Upper lobe of right lung (tissue), 1 donor: ENCODE measurements at regions not wholly inside any gene's neighbourhood (a gene's known extent, or its start where the extent isn't known, plus 50 kb on each side); places are given as distances from the start of the nearest gene placed in this dataset.
"Not testable (repeated sequence)": the region's sequence is repeated elsewhere in the genome, so short reads cannot be mapped to it uniquely, and the experiment has no call there.

Source experiments
- ATAC-seq: fragments of 200-7000 bp; cut with Tn5 transposase; one replicate; pipeline ENCODE4 v1.9.1; 2020; ENCODE audit warnings: mild to moderate bottlenecking, moderate library complexity
- DNase-seq: peaks from one replicate; pipeline ENCODE4 v3.0.0-alpha.2; 2020
- H3K27ac ChIP-seq: fragments of 200-600 bp; one replicate; pipeline ENCODE4 v1.8.0; 2022
- H3K27me3 ChIP-seq: fragments of 200-600 bp; one replicate; pipeline ENCODE4 v1.8.0; 2022; ENCODE audit warnings: mild to moderate bottlenecking
- H3K36me3 ChIP-seq: fragments of 200-600 bp; one replicate; pipeline ENCODE4 v1.8.0; 2022
- H3K4me1 ChIP-seq: fragments of 200-600 bp; one replicate; pipeline ENCODE4 v1.8.0; 2022
- H3K4me3 ChIP-seq: fragments of 200-600 bp; one replicate; pipeline ENCODE4 v1.8.0; 2022; ENCODE audit warnings: mild to moderate bottlenecking
- H3K9me3 ChIP-seq: fragments of 200-600 bp; one replicate; pipeline ENCODE4 v1.8.0; 2022
- intact Hi-C: fragments of 100-400 bp; cut with DNase I; formaldehyde crosslinking; loops from one replicate; pipeline ENCODE4 v1.11.0; 2022
- TF ChIP-seq, protein P1 (sequence below): fragments of 200-600 bp; IDR thresholded peaks from one replicate; pipeline ENCODE4 v1.8.0; 2022; ENCODE audit warnings: antibody characterized with exemption
- donor health status: DM: no; HTN: yes; CAD: no; lungs with severe emphysema.

DNA sequence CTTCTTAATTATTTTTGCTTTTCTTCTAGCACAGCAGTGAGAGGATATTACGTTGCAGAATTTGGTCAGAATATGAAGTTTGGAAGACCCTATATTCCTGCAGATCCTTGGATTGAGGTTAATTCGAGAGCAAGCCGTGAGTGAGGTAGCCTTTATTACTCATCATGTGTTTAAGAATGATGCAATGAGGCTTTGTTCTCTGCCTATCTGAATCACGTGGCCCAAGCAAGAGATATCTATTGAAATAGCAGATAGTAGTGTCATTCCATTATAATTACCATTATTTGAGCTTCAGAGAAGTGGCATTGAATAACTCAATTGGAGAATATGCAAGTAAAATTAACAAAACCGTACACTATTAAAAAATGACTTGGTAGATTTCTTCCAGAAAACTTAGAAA lies 641.1 kb downstream of the TMEM182 start:
- H3K27me3 ChIP-seq, result no peaks in the 10 kb centered on the region
- H3K4me3 ChIP-seq, result no peak overlapping the region
- H3K4me1 ChIP-seq, result no peaks in the 10 kb centered on the region
- intact Hi-C loops, result no loop called here
- H3K36me3 ChIP-seq, result no peaks in the 10 kb centered on the region
- DNase-seq (no peak), ATAC-seq (no peak)
- no peaks in the 10 kb centered on the region for H3K9me3 ChIP-seq
- TF ChIP-seq, protein P1, sequence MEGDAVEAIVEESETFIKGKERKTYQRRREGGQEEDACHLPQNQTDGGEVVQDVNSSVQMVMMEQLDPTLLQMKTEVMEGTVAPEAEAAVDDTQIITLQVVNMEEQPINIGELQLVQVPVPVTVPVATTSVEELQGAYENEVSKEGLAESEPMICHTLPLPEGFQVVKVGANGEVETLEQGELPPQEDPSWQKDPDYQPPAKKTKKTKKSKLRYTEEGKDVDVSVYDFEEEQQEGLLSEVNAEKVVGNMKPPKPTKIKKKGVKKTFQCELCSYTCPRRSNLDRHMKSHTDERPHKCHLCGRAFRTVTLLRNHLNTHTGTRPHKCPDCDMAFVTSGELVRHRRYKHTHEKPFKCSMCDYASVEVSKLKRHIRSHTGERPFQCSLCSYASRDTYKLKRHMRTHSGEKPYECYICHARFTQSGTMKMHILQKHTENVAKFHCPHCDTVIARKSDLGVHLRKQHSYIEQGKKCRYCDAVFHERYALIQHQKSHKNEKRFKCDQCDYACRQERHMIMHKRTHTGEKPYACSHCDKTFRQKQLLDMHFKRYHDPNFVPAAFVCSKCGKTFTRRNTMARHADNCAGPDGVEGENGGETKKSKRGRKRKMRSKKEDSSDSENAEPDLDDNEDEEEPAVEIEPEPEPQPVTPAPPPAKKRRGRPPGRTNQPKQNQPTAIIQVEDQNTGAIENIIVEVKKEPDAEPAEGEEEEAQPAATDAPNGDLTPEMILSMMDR, result no peak
- H3K27ac ChIP-seq, result no peak overlapping the region

DNA sequence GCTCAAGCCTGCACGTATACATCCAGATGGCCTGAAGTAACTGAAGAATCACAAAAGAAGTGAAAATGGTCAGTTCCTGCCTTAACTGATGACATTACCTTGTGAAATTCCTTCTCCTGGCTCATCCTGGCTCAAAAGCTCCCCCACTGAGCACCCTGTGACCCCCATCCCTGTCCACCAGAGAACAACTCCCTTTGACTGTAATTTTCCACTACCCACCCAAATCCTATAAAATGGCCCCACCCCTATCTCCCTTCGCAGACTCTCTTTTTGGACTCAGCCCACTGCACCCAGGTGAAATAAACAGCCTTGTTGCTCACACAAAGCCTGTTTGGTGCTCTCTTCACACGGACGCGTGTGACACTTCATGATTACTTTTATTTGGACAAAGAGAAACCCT lies 641.6 kb downstream of the TMEM182 start:
- H3K9me3 ChIP-seq, ATAC-seq, DNase-seq, intact Hi-C loops, H3K4me3 ChIP-seq, H3K27ac ChIP-seq, H3K4me1 ChIP-seq, H3K27me3 ChIP-seq, H3K36me3 ChIP-seq: not testable (repeated sequence)

DNA sequence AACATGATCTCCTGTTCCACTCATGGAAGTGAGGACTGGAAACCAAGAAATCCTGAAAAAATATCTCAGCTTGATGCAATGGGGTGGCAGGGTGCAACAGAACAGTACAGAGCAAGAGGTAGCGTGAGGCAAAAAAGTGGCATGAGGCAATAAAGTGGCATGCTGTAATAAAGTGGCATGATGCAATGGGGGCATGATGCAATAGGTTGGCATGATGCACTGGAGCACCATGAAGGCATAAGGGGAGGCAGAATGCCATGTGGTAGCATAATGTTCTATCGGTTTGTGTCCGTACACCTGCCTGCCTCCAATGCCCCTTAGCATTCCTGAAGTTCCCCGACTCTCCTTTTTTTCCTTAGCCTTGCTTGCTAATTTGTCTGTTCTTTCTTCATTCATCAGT lies 648.4 kb downstream of the TMEM182 start:
- intact Hi-C loops, result no loop called here
- TF ChIP-seq, protein P1, result no peak
- no peak for ATAC-seq

DNA sequence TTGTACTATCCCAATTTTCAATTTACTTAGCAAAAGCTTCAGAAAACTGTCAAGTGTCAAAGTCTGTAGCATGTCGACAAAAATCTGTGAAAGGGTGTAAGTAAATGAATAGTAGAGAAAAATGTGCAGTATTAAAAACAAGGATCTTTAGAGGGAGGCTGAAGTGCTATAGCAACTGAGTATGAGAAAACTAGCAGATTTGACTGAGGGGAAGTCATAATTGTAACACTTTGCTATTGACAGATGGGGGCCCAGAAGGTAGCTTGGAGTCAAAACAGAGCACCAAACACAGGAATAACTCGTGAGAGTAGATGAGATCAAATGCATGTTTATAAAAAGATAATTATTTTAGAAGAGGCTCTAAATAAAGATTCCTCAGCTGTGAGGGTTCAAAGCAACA lies 657.7 kb downstream of the TMEM182 start:
- no peaks in the 10 kb centered on the region for H3K9me3 ChIP-seq
- no peak for DNase-seq
- no peak for ATAC-seq

More for the DNA sequence above, 648.4 kb downstream of the TMEM182 start:
- Histone ChIP-seq H3K27me3 (no peaks in the 10 kb centered on the region), H3K36me3 (no peaks in the 10 kb centered on the region), H3K4me1 (no peaks in the 10 kb centered on the region), H3K27ac (no peak overlapping the region), H3K9me3 (no peaks in the 10 kb centered on the region), H3K4me3 (no peak overlapping the region)
- no peak for DNase-seq

DNA sequence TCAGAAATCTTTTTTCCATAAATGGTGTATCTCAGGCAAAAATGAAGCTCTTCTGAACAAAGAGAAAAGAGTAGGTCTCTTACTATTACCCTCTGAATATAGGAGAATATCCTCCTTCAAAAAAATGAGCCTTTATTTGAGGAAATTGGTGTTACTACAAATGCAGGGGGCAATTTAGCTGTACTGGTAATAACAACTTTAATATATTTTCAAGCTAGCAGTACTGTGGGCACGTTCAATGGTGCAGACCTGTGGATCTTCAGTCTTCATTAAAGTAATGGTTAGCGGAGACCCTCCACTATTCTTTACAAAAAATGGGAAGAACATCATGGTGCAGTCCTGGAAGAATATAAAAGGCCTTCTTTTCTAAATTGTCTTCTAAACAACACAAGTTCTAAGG lies 661.3 kb downstream of the TMEM182 start:
- TF ChIP-seq, protein P1, result no peak
- no peak overlapping the region for H3K27ac ChIP-seq

More for the DNA sequence above, 657.7 kb downstream of the TMEM182 start:
- no peaks in the 10 kb centered on the region for H3K4me1 ChIP-seq
- no peak overlapping the region for H3K27ac ChIP-seq
- H3K4me3 ChIP-seq, result no peak overlapping the region
- H3K27me3 ChIP-seq, result no peaks in the 10 kb centered on the region
- TF ChIP-seq, protein P1, result no peak
- H3K36me3 ChIP-seq, result no peaks in the 10 kb centered on the region
- intact Hi-C loops, result no loop called here

DNA sequence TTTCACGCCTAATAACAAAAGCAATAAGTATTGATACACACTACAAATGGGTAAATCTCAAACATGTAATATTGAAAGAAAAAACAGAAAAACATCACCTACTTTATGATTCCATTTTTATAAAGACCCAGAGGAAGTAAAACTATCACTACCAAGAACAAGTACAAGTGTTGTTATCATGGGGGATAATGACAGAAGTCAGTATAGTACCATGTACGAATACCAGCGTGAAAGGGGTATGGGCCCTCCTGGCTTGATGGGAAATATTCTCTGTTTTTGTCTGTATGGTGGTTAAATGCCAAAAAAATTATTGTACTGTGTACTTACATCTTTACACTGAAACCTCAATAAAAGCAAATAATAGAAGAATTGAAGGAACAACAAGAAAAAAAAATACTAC lies 665.7 kb downstream of the TMEM182 start:
- no peak for DNase-seq
- ATAC-seq, result no peak

More for the DNA sequence above, 661.3 kb downstream of the TMEM182 start:
- H3K4me1 ChIP-seq, result no peaks in the 10 kb centered on the region
- H3K36me3 ChIP-seq, result no peaks in the 10 kb centered on the region
- ATAC-seq, result no peak
- H3K27me3 ChIP-seq, result no peaks in the 10 kb centered on the region
- intact Hi-C loops, result no loop called here
- no peaks in the 10 kb centered on the region for H3K9me3 ChIP-seq
- DNase-seq, result no peak
- no peak overlapping the region for H3K4me3 ChIP-seq

More for the DNA sequence above, 665.7 kb downstream of the TMEM182 start:
- Histone ChIP-seq H3K9me3 (no peaks in the 10 kb centered on the region), H3K27me3 (no peaks in the 10 kb centered on the region), H3K4me1 (no peaks in the 10 kb centered on the region), H3K27ac (no peak overlapping the region), H3K4me3 (no peak overlapping the region), H3K36me3 (no peaks in the 10 kb centered on the region)
- TF ChIP-seq, protein P1, result no peak
- intact Hi-C loops, result no loop called here
